ENCODE measurements at regions not wholly inside any gene's neighbourhood (a gene's known extent, or its start where the extent isn't known, plus 50 kb on each side); places are given as distances from the start of the nearest gene placed in this dataset.

- Histone ChIP-seq H3K4me3 (ENCODE audit: low read depth in 1 of 3, low read length in 3 of 3) (no peak overlapping the region), H3K9me3 (ENCODE audit: control insufficient read depth in 4 of 4, low read length in 3 of 4) (peaks cover 0 to 2% (median 0%) of the 10 kb centered on the region in 4 donors), H3K36me3 (ENCODE audit: control insufficient read depth in 4 of 4, insufficient read depth in 3 of 4, low read depth in 1 of 4, low read length in 3 of 4) (no peaks in the 10 kb centered on the region), H3K4me1 (ENCODE audit: control insufficient read depth in 4 of 4, insufficient read depth in 4 of 4, low read length in 3 of 4) (no peaks in the 10 kb centered on the region), H3K9ac (ENCODE audit: low read depth in 1 of 2, low read length in 2 of 2) (no peak overlapping the region), H3K27ac (ENCODE audit: low read depth in 1 of 2, low read length in 2 of 2) (no peak overlapping the region), H3K27me3 (ENCODE audit: control insufficient read depth in 4 of 4, insufficient read depth in 4 of 4, low read length in 3 of 4) (no peaks in the 10 kb centered on the region)
- no peak for DNase-seq (ENCODE audit: low spot score)
- TF ChIP-seq REST (IDR thresholded peaks at IDR 0.05) (no peak), ATF3 (IDR thresholded peaks at IDR 0.05) (no peak), ZBTB33 (IDR thresholded peaks at IDR 0.05) (no peak), GABPA (IDR thresholded peaks at IDR 0.05 in 1 of 2, conservative IDR thresholded peaks at IDR 0.05 in 1 of 2) (no peak), FOXA2 (IDR thresholded peaks at IDR 0.05) (no peak), RXRA (IDR thresholded peaks at IDR 0.05) (no peak), HNF4A (conservative IDR thresholded peaks at IDR 0.05) (no peak), FOXA1 (IDR thresholded peaks at IDR 0.05) (no peak), CTCF (IDR thresholded peaks at IDR 0.05; ENCODE audit: low read depth, low read length, missing input control) (no peak), NR2F2 (IDR thresholded peaks at IDR 0.05) (no peak), EGR1 (IDR thresholded peaks at IDR 0.05; ENCODE audit: low read depth in 2 of 2) (no peak), JUND (IDR thresholded peaks at IDR 0.05) (no peak), SP1 (IDR thresholded peaks at IDR 0.05) (no peak), TAF1 (conservative IDR thresholded peaks at IDR 0.05) (no peak), MAX (IDR thresholded peaks at IDR 0.05) (no peak), RAD21 (IDR thresholded peaks at IDR 0.05) (no peak), HNF4G (IDR thresholded peaks at IDR 0.05) (no peak)
These were observed 81.0 kb downstream of the HYCC1 start for GRCh38 chr7:22932896-22933295.

- H3K27ac ChIP-seq (ENCODE audit: low read depth in 1 of 2, low read length in 2 of 2) = no peak overlapping the region
- no peak overlapping the region for H3K9ac ChIP-seq (ENCODE audit: low read depth in 1 of 2, low read length in 2 of 2)
- peaks cover 0 to 2% (median 0%) of the 10 kb centered on the region in 4 donors for H3K9me3 ChIP-seq (ENCODE audit: control insufficient read depth in 4 of 4, low read length in 3 of 4)
- 89% methylated on average over 3 of the region's 3 CpGs for WGBS
- no peak for DNase-seq (ENCODE audit: low spot score)
- no peaks in the 10 kb centered on the region for H3K36me3 ChIP-seq (ENCODE audit: control insufficient read depth in 4 of 4, insufficient read depth in 3 of 4, low read depth in 1 of 4, low read length in 3 of 4)
- H3K4me3 ChIP-seq (ENCODE audit: low read depth in 1 of 3, low read length in 3 of 3) = no peak overlapping the region
- TF ChIP-seq CTCF (IDR thresholded peaks at IDR 0.05; ENCODE audit: low read depth, low read length, missing input control) = no peak
- no peaks in the 10 kb centered on the region for H3K27me3 ChIP-seq (ENCODE audit: control insufficient read depth in 4 of 4, insufficient read depth in 4 of 4, low read length in 3 of 4)
- H3K4me1 ChIP-seq (ENCODE audit: control insufficient read depth in 4 of 4, insufficient read depth in 4 of 4, low read length in 3 of 4) = no peaks in the 10 kb centered on the region
These were observed 82.9 kb downstream of the HYCC1 start for GRCh38 chr7:22931011-22931410.

All from liver (tissue), 8 donors.